IPS-15b (cell line): ENCODE measurements at regions not wholly inside any gene's neighbourhood (a gene's known extent, or its start where the extent isn't known, plus 50 kb on each side); places are given as distances from the start of the nearest gene placed in this dataset.

Experiments used
- H3K27me3 ChIP-seq: one replicate; pipeline ENCODE4 v1.6.1; 2013; ENCODE audit warnings: low read length; ENCODE audit not compliant: control insufficient read depth, insufficient read depth
- H3K36me3 ChIP-seq: one replicate; pipeline ENCODE4 v1.6.1; 2013; ENCODE audit warnings: low read length; ENCODE audit not compliant: control insufficient read depth, insufficient read depth
- H3K4me1 ChIP-seq: one replicate; pipeline ENCODE4 v1.6.1; 2013; ENCODE audit warnings: mild to moderate bottlenecking, low read length; ENCODE audit not compliant: control insufficient read depth, insufficient read depth
- H3K4me3 ChIP-seq: one replicate; pipeline ENCODE4 v1.5.1; 2013; ENCODE audit warnings: low read depth, low read length
- H3K9ac ChIP-seq: one replicate; pipeline ENCODE4 v1.6.1; 2013; ENCODE audit warnings: low read depth, mild to moderate bottlenecking, low read length
- H3K9me3 ChIP-seq: one replicate; pipeline ENCODE4 v1.6.1; 2013; ENCODE audit warnings: mild to moderate bottlenecking, low read length; ENCODE audit not compliant: control insufficient read depth, insufficient read depth

DNA sequence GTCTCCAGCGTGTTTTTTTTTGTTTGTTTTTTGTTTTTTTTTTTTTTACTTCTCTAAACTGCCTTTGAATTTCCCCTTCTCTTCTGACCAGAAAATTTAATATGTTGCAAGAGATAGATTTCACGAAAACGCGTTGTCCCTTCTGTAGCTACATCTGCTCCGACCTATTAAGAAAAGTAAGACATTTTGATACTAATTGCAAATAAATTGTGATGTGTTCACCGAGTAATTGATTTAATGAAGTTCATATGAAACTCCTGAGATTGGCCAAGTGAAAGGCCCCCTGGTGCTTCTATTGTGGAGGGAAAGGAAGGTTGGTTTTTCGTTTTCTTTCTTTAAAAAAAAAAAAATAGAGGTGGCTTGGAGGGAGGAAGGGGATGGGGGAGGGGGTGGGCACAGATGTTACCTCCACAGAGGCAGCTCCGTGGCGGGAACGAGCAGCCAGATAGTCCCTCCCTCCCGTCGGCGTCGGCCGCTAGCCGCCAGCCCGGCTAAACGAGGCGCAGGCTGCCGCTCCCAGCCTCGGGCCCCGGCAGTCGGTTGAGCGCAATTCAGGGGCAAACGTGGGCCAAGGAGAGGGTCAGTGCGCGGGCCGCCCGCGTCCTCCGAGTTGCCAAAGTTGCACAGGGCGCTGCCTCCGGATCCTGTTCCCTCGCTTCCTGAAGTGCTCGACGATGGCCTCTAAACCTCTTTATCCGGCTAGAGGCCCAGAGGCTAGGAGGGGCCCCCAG is 139.1 kb upstream of the ZIC3 start:
- peak overlapping the region; percentile 71 for H3K4me3 ChIP-seq
- H3K9me3 ChIP-seq, result no peaks in the 10 kb centered on the region
- peaks cover 62% of the 10 kb centered on the region for H3K27me3 ChIP-seq
- no peak overlapping the region for H3K9ac ChIP-seq
- H3K4me1 ChIP-seq, result peaks cover 27% of the 10 kb centered on the region
- no peaks in the 10 kb centered on the region for H3K36me3 ChIP-seq

DNA sequence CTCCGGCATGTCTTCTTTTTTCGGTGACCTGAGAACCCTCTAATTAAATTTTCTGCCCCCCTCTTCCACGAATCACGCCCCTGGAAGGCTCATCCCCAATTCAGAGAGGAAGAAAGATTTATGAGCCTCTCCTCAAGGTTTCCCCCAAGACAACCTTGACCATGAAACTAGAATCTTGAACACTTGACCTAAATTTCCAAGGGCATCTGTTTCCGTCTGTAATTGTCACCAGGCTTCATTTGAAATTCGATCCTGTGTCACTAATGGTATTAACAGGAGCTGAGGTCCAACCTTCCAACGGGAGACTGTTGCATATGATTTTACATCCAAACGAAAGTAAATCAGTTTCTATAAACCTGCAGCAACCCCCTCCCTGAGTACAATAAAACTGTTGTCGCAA is 139.9 kb upstream of the ZIC3 start:
- Histone ChIP-seq H3K4me1 (peaks cover 26% of the 10 kb centered on the region), H3K27me3 (peaks cover 67% of the 10 kb centered on the region), H3K9ac (no peak overlapping the region), H3K9me3 (no peaks in the 10 kb centered on the region), H3K36me3 (no peaks in the 10 kb centered on the region), H3K4me3 (peak overlapping the region; percentile 48)

DNA sequence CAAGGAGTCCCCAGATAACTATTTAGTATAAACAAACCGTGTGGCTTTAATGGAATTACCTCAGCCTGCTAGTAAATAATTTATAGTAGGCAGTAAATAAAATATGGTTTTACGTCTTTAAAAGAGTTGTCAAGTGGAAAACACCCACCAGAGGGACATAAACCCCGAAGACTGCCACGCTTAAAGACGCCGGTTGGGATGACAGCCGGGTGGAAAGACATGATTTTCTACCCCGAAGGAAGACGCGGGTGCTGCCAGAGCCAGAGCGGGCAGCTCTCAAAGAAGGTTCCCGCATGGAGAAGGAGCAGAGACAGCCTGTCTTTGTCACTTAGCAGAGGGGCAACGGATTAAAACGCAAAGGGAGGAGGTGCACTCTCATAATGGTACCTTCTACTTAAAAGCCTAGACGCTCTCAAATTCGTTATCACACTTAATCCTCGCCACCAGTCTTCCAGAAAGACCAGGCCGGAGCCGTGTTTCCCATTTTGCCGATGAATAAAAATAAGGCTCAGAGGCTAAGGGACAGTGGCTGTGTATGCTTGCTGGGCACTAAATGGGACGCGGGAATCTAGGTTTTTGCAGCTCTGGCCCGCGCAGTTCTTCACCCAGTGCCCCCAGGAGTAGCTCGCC is 140.5 kb upstream of the ZIC3 start:
- no peaks in the 10 kb centered on the region for H3K36me3 ChIP-seq
- H3K9ac ChIP-seq, result no peak overlapping the region
- H3K27me3 ChIP-seq, result peaks cover 68% of the 10 kb centered on the region
- peaks cover 23% of the 10 kb centered on the region for H3K4me1 ChIP-seq
- peak overlapping the region; percentile 48 for H3K4me3 ChIP-seq
- H3K9me3 ChIP-seq, result no peaks in the 10 kb centered on the region

DNA sequence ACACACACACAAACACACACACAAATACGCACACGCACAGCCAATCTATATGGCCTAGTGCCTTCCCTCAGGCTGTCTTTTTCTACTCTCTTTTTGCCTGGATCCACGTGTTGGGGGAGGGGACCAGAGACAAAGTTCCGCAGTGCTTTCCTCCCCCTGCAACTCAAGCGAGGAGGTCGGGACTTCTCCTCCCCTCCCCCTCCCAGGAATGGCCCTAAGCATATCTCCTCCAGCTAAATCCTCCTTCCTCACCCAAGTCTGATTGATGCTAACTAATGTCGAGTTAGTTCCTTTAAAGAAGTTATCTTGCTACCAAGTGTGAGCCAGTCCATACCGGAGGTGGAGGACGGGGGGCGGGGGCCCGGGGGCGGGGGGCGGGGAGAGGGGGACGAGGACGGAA is 141.2 kb upstream of the ZIC3 start:
- Histone ChIP-seq H3K9me3 (no peaks in the 10 kb centered on the region), H3K9ac (no peak overlapping the region), H3K36me3 (no peaks in the 10 kb centered on the region), H3K27me3 (peaks cover 65% of the 10 kb centered on the region), H3K4me1 (peaks cover 23% of the 10 kb centered on the region), H3K4me3 (peak overlapping the region; percentile 48)

DNA sequence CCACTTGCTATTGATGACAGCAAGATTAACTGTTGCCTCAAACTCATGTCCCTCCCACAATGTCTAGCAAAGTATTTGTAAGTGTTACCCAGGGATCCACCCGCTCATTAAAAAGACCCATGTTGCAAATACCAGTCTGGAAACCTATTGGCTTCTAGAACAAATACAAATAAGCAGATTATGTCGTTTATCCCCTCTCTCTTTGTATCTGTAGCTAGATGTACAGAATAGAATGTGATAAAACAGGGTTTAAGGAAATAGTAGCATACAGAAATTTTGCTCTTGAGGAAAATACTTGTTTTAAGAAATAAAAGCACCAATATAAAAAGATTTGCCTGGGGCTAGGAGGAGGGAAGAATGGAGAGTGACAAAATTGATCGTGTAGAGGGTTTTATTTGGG is 142.7 kb upstream of the ZIC3 start:
- Histone ChIP-seq H3K27me3 (peaks cover 60% of the 10 kb centered on the region), H3K36me3 (no peaks in the 10 kb centered on the region), H3K4me1 (peaks cover 23% of the 10 kb centered on the region), H3K9me3 (no peaks in the 10 kb centered on the region), H3K4me3 (no peak overlapping the region), H3K9ac (no peak overlapping the region)

DNA sequence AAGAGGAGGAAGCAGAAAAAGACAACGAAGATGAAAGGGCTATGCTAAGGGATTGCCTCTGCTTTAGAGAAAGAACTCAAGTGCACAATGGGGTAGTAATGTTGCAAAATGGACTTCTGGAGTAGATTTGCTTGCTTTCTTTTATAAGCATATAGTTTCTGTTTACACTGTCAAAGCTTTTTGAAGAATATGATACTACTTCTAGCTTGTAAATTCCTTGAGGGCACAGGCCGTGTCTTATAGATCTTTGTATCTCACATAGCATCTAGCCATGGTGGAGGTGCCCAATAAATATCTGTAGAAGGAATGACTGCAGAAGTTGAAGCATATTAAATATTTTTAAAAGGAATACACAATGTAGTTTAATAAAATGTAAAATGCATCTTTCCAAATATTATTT is 147.8 kb upstream of the ZIC3 start:
- Histone ChIP-seq H3K9ac (no peak overlapping the region), H3K27me3 (peaks cover 26% of the 10 kb centered on the region), H3K9me3 (no peaks in the 10 kb centered on the region), H3K4me1 (peaks cover 3% of the 10 kb centered on the region), H3K36me3 (no peaks in the 10 kb centered on the region), H3K4me3 (no peak overlapping the region)

DNA sequence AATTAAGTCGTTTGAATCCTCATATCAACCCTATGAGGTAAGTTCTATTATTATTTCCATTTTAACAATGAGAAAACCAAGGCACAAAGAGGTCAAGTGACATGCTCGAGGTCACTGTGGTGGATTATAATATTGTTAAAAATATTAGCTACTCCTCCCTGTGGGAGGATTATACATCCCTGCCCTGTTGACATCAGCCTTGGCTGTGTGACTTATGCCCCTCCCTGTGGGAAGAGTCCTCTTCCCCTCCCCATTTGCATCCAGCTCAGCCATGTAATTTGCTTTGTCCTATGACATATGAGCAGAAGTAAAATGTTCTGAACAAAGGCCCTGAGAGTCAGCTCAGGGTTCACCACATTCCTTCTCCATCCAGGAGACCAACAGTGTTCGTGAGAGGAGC is 152.7 kb upstream of the ZIC3 start:
- no peak overlapping the region for H3K9ac ChIP-seq
- H3K36me3 ChIP-seq, result no peaks in the 10 kb centered on the region
- no peaks in the 10 kb centered on the region for H3K27me3 ChIP-seq
- H3K4me3 ChIP-seq, result no peak overlapping the region
- no peaks in the 10 kb centered on the region for H3K4me1 ChIP-seq
- H3K9me3 ChIP-seq, result no peaks in the 10 kb centered on the region

DNA sequence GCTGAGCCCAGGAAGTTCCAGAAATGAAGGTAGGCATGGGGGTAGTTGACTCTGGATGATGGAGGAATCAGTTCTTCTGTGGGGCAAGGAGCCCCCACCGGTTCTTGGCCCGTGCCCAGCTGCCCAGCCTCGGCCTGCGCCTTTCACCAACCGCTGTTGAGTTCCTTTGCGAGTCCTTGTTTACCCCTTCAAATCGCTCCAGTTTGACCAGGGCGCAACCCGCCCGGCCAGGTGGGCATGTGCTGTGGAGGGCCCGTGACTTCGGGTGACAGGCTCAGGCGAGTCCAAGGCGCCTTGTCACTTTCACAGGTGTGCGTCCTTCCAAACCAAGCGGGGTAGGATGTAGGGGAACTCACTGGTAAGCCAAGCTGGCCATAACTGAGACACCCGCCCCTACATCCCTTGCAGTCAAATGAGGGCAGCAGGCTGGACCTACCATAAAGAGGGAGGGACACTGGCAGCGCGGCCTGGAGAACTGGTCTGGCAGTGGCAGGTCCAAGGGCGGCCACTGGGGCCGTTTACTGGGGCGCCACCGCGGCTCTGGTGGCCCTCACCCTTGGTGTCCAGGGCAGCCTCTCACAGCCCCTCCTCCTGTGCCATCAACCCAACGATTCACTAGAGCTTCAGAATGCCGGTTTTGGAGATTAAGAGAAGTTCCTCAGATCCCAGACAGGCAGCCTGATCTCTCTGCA is 160.3 kb upstream of the ZIC3 start:
- no peaks in the 10 kb centered on the region for H3K9me3 ChIP-seq
- no peak overlapping the region for H3K4me3 ChIP-seq
- no peaks in the 10 kb centered on the region for H3K4me1 ChIP-seq
- H3K9ac ChIP-seq, result no peak overlapping the region
- no peaks in the 10 kb centered on the region for H3K36me3 ChIP-seq
- no peaks in the 10 kb centered on the region for H3K27me3 ChIP-seq

DNA sequence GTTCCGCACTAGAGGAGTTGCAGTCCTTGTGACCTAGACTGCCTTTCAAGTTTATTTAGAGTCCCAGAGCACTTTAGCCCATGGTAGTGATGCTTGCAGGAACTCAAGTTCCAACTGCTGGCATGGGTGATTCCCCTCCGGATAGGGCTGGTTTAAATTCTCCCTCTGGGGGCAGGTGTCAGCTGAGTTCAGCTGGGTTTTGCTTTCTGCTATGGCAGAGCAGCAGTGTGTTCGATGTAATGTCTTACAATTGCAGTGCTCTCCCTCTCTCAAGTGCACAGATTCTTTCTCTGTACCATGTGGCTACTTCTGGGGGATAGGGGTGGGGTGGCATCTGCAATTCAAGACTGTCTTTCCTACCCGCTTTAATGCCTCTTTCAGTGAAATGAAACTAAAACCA is 164.8 kb upstream of the ZIC3 start:
- no peaks in the 10 kb centered on the region for H3K27me3 ChIP-seq
- H3K4me3 ChIP-seq, result no peak overlapping the region
- H3K9ac ChIP-seq, result no peak overlapping the region
- no peaks in the 10 kb centered on the region for H3K36me3 ChIP-seq
- no peaks in the 10 kb centered on the region for H3K4me1 ChIP-seq
- no peaks in the 10 kb centered on the region for H3K9me3 ChIP-seq

DNA sequence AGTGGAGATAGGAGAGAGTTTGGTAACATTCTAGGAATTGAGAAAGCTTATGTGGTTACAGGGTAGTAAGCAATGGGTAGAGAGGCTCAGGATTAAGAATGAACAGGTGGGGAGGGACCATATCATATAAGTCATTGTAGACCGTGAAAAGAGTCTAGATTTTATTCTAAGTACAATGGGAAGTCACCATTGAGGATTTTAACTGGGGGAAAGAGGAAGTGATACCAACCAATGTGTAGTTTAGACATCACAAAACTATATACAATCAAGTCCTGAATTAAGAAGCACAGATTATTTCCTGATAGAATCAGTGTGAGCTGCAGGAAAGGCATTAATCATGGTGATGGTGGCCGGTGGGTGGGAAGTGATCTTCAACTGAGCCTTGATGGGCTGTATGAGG is 178.3 kb upstream of the ZIC3 start:
- H3K27me3 ChIP-seq, result no peaks in the 10 kb centered on the region
- H3K36me3 ChIP-seq, result no peaks in the 10 kb centered on the region
- H3K4me1 ChIP-seq, result no peaks in the 10 kb centered on the region
- H3K9me3 ChIP-seq, result no peaks in the 10 kb centered on the region
- no peak overlapping the region for H3K9ac ChIP-seq
- no peak overlapping the region for H3K4me3 ChIP-seq

DNA sequence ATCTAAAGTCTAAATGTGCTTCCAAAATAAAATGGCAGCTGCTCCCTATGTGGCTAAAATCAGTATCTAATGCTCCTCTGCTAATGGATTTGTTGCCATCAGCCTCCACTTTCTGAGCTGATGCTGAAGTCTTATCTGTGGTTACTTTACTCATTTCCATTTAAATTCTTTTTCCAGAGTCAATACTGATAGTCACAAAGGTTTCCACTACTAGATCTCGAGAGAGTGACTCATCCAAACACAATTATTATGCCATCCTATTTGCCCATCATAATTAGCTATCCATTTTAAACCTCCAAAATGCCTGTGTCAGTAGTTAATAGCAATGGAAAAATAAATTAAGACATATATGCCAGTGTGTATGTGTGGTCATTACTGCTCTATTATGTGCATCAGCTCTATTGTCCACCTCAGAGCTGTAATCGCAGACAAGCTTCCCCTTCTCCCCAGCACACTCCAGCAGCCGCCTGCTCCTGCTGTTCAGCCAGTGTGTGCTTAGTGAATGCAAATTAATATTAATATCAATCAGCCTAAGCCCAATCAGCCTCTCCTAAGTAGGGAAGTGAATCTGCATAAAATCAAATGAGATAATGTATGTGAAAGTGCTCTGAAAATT is 199.8 kb upstream of the ZIC3 start:
- Histone ChIP-seq H3K27me3 (no peaks in the 10 kb centered on the region), H3K9ac (no peak overlapping the region), H3K36me3 (no peaks in the 10 kb centered on the region), H3K9me3 (no peaks in the 10 kb centered on the region), H3K4me1 (no peaks in the 10 kb centered on the region), H3K4me3 (no peak overlapping the region)
